Activated CD4-positive, alpha-beta T cell treated with anti-CD3 and anti-CD28 coated beads for 36 hours (primary cell): ENCODE measurements at regions not wholly inside any gene's neighbourhood (a gene's known extent, or its start where the extent isn't known, plus 50 kb on each side); places are given as distances from the start of the nearest gene placed in this dataset.
"Not testable (repeated sequence)": the region's sequence is repeated elsewhere in the genome, so short reads cannot be mapped to it uniquely, and the experiment has no call there.

Source experiments
- ATAC-seq: fragments of 200-7000 bp; cut with Tn5 transposase; one replicate; pipeline ENCODE4 v1.10.0; 2021; ENCODE audit warnings: mild to moderate bottlenecking, moderate library complexity
- CTCF ChIA-PET: fragments of 350-600 bp; sonication (Branson Sonifier 250); formaldehyde crosslinking; loops from one replicate; lab custom pipeline; 2021; ENCODE audit warnings: antibody characterized with exemption; lab: Charles Lee
- POLR2A ChIA-PET: fragments of 350-600 bp; sonication (Branson Sonifier 250); formaldehyde crosslinking; loops from one replicate; lab custom pipeline; 2021; ENCODE audit warnings: antibody characterized with exemption, inconsistent platforms; lab: Charles Lee
- DNase-seq: peaks from one replicate; pipeline ENCODE4 v3.0.0-alpha.2; 2020
- H3K27ac Mint-ChIP-seq: one replicate; pipeline ENCODE4 v1.8.0; 2021; ENCODE audit warnings: mixed read lengths
- H3K27me3 Mint-ChIP-seq: one replicate; pipeline ENCODE4 v1.8.0; 2021; ENCODE audit warnings: mixed read lengths
- H3K36me3 Mint-ChIP-seq: one replicate; pipeline ENCODE4 v1.8.0; 2021; ENCODE audit warnings: low read depth, mixed read lengths
- H3K4me1 Mint-ChIP-seq: one replicate; pipeline ENCODE4 v1.8.0; 2021; ENCODE audit warnings: mixed read lengths
- H3K4me3 Mint-ChIP-seq: one replicate; pipeline ENCODE4 v1.8.0; 2021; ENCODE audit warnings: mild to moderate bottlenecking, moderate library complexity, mixed read lengths
- H3K9me3 Mint-ChIP-seq: one replicate; pipeline ENCODE4 v1.8.0; 2021; ENCODE audit warnings: low read depth, mixed read lengths
- intact Hi-C, 2 experiments: fragments of 100-400 bp; cut with DNase I in 1 of 2; cut with micrococcal nuclease in 1 of 2; formaldehyde crosslinking; loops; one replicate each; pipeline versions ENCODE4 v1.14.2 to v1.15.1; 2022 to 2024; cut with DNase I, micrococcal nuclease

- H3K4me3 Mint-ChIP-seq, result no peak overlapping the region
- no peaks in the 10 kb centered on the region for H3K27me3 Mint-ChIP-seq
- CTCF ChIA-PET, result no interaction called here
- H3K9me3 Mint-ChIP-seq, result peaks cover 3% of the 10 kb centered on the region
- H3K27ac Mint-ChIP-seq, result no peak overlapping the region
- H3K36me3 Mint-ChIP-seq, result no peaks in the 10 kb centered on the region
- intact Hi-C loops, result no loop called here
- ATAC-seq (no peak), DNase-seq (no peak)
- POLR2A ChIA-PET, result no interaction called here
- no peaks in the 10 kb centered on the region for H3K4me1 Mint-ChIP-seq
These were observed 1363.5 kb downstream of the AACS start for GRCh38 chr12:126428769-126429168.

GRCh38 chr12:126430921-126431320, 1365.7 kb downstream of the AACS start:
- Mint-ChIP-seq H3K4me1 (no peaks in the 10 kb centered on the region), H3K4me3 (no peak overlapping the region), H3K27ac (no peak overlapping the region), H3K36me3 (no peaks in the 10 kb centered on the region), H3K27me3 (no peaks in the 10 kb centered on the region), H3K9me3 (peaks cover 3% of the 10 kb centered on the region)
- DNase-seq (no peak), ATAC-seq (no peak)
- intact Hi-C loops, result no loop called here
- ChIA-PET POLR2A (no interaction called here), CTCF (no interaction called here)

- ChIA-PET POLR2A (no interaction called here), CTCF (no interaction called here)
- H3K4me3 Mint-ChIP-seq, result no peak overlapping the region
- no peaks in the 10 kb centered on the region for H3K4me1 Mint-ChIP-seq
- no peak overlapping the region for H3K27ac Mint-ChIP-seq
- H3K9me3 Mint-ChIP-seq, result peaks cover 3% of the 10 kb centered on the region
- no peak for ATAC-seq
- no peak for DNase-seq
- intact Hi-C loops, result no loop called here
- no peaks in the 10 kb centered on the region for H3K36me3 Mint-ChIP-seq
- no peaks in the 10 kb centered on the region for H3K27me3 Mint-ChIP-seq
These were observed 1366.5 kb downstream of the AACS start for GRCh38 chr12:126431767-126432166.

- no peak overlapping the region for H3K27ac Mint-ChIP-seq
- H3K4me3 Mint-ChIP-seq, result no peak overlapping the region
- intact Hi-C loops, result no loop called here
- POLR2A ChIA-PET, result interaction anchor here (0.6 kb wide), 1 partner anchor 16 kb away, joined by 3 read pairs; no protein-coding TSS in a partner anchor
- no peaks in the 10 kb centered on the region for H3K36me3 Mint-ChIP-seq
- ATAC-seq, result no peak
- no peak for DNase-seq
- CTCF ChIA-PET, result no interaction called here
- peaks cover 3% of the 10 kb centered on the region for H3K9me3 Mint-ChIP-seq
- H3K4me1 Mint-ChIP-seq, result no peaks in the 10 kb centered on the region
- no peaks in the 10 kb centered on the region for H3K27me3 Mint-ChIP-seq
These were observed 1367.5 kb downstream of the AACS start for GRCh38 chr12:126432780-126433179.

GRCh38 chr12:126434412-126434985, 1369.3 kb downstream of the AACS start:
- H3K27ac Mint-ChIP-seq, result no peak overlapping the region
- intact Hi-C loops, result no loop called here
- H3K4me3 Mint-ChIP-seq, result no peak overlapping the region
- H3K9me3 Mint-ChIP-seq, result peaks cover 2% of the 10 kb centered on the region
- CTCF ChIA-PET, result no interaction called here
- POLR2A ChIA-PET, result no interaction called here
- H3K4me1 Mint-ChIP-seq, result no peaks in the 10 kb centered on the region
- no peaks in the 10 kb centered on the region for H3K36me3 Mint-ChIP-seq
- no peaks in the 10 kb centered on the region for H3K27me3 Mint-ChIP-seq
- no peak for DNase-seq
- no peak for ATAC-seq

GRCh38 chr12:126436041-126436440, 1370.8 kb downstream of the AACS start:
- no peak overlapping the region for H3K4me3 Mint-ChIP-seq
- H3K9me3 Mint-ChIP-seq, result no peaks in the 10 kb centered on the region
- DNase-seq (no peak), ATAC-seq (no peak)
- POLR2A ChIA-PET, result no interaction called here
- H3K4me1 Mint-ChIP-seq, result no peaks in the 10 kb centered on the region
- intact Hi-C loops, result no loop called here
- H3K27ac Mint-ChIP-seq, result no peak overlapping the region
- no peaks in the 10 kb centered on the region for H3K27me3 Mint-ChIP-seq
- CTCF ChIA-PET, result no interaction called here
- no peaks in the 10 kb centered on the region for H3K36me3 Mint-ChIP-seq

- no peaks in the 10 kb centered on the region for H3K4me1 Mint-ChIP-seq
- no peak for ATAC-seq
- no peak overlapping the region for H3K27ac Mint-ChIP-seq
- ChIA-PET POLR2A (no interaction called here), CTCF (no interaction called here)
- H3K27me3 Mint-ChIP-seq, result no peaks in the 10 kb centered on the region
- no peak for DNase-seq
- no peak overlapping the region for H3K4me3 Mint-ChIP-seq
- H3K36me3 Mint-ChIP-seq, result no peaks in the 10 kb centered on the region
- intact Hi-C loops, result no loop called here
- H3K9me3 Mint-ChIP-seq, result no peaks in the 10 kb centered on the region
These were observed 1372.7 kb downstream of the AACS start for GRCh38 chr12:126437934-126438333.

GRCh38 chr12:126443977-126444376, 1378.7 kb downstream of the AACS start:
- ChIA-PET POLR2A (no interaction called here), CTCF (no interaction called here)
- Mint-ChIP-seq H3K9me3 (peaks cover 6% of the 10 kb centered on the region), H3K27me3 (no peaks in the 10 kb centered on the region), H3K36me3 (no peaks in the 10 kb centered on the region), H3K4me3 (no peak overlapping the region), H3K27ac (no peak overlapping the region), H3K4me1 (peaks cover 4% of the 10 kb centered on the region)
- no peak for ATAC-seq
- intact Hi-C loops, result no loop called here
- no peak for DNase-seq

- intact Hi-C loops, result no loop called here
- CTCF ChIA-PET, result interaction anchor here (0.8 kb wide), 1 partner anchor 865 kb away, joined by 4 read pairs; no protein-coding TSS in a partner anchor
- peaks cover 6% of the 10 kb centered on the region for H3K9me3 Mint-ChIP-seq
- no peaks in the 10 kb centered on the region for H3K36me3 Mint-ChIP-seq
- peaks cover 4% of the 10 kb centered on the region for H3K4me1 Mint-ChIP-seq
- POLR2A ChIA-PET, result no interaction called here
- DNase-seq (no peak), ATAC-seq (no peak)
- no peak overlapping the region for H3K27ac Mint-ChIP-seq
- H3K4me3 Mint-ChIP-seq, result no peak overlapping the region
- H3K27me3 Mint-ChIP-seq, result no peaks in the 10 kb centered on the region
These were observed 1382.1 kb downstream of the AACS start for GRCh38 chr12:126447346-126447745.

- ATAC-seq, result no peak
- no peaks in the 10 kb centered on the region for H3K9me3 Mint-ChIP-seq
- DNase-seq, result no peak
- intact Hi-C loops, result no loop called here
- no peak overlapping the region for H3K4me3 Mint-ChIP-seq
- no peaks in the 10 kb centered on the region for H3K4me1 Mint-ChIP-seq
- CTCF ChIA-PET, result interaction anchor here (0.7 kb wide), 1 partner anchor 336 kb away, joined by 3 read pairs; no protein-coding TSS in a partner anchor
- H3K27ac Mint-ChIP-seq, result no peak overlapping the region
- POLR2A ChIA-PET, result no interaction called here
- no peaks in the 10 kb centered on the region for H3K27me3 Mint-ChIP-seq
- H3K36me3 Mint-ChIP-seq, result no peaks in the 10 kb centered on the region
These were observed 1386.6 kb downstream of the AACS start for GRCh38 chr12:126451809-126452208.

GRCh38 chr12:126452686-126453085, 1387.5 kb downstream of the AACS start:
- H3K4me1 Mint-ChIP-seq, POLR2A ChIA-PET, H3K4me3 Mint-ChIP-seq, H3K36me3 Mint-ChIP-seq, ATAC-seq, H3K9me3 Mint-ChIP-seq, H3K27me3 Mint-ChIP-seq, H3K27ac Mint-ChIP-seq, CTCF ChIA-PET, intact Hi-C loops, DNase-seq: not testable (repeated sequence)

- Mint-ChIP-seq H3K27ac (no peak overlapping the region), H3K4me3 (no peak overlapping the region), H3K4me1 (no peaks in the 10 kb centered on the region), H3K9me3 (no peaks in the 10 kb centered on the region), H3K36me3 (no peaks in the 10 kb centered on the region), H3K27me3 (no peaks in the 10 kb centered on the region)
- CTCF ChIA-PET, result interaction anchor here (0.7 kb wide), 1 partner anchor 356 kb away, joined by 3 read pairs; no protein-coding TSS in a partner anchor
- POLR2A ChIA-PET, result no interaction called here
- ATAC-seq (no peak), DNase-seq (no peak)
- intact Hi-C loops, result no loop called here
These were observed 1389.3 kb downstream of the AACS start for GRCh38 chr12:126454581-126454980.
